ENCODE measurements at regions not wholly inside any gene's neighbourhood (a gene's known extent, or its start where the extent isn't known, plus 50 kb on each side); places are given as distances from the start of the nearest gene placed in this dataset.

DNA sequence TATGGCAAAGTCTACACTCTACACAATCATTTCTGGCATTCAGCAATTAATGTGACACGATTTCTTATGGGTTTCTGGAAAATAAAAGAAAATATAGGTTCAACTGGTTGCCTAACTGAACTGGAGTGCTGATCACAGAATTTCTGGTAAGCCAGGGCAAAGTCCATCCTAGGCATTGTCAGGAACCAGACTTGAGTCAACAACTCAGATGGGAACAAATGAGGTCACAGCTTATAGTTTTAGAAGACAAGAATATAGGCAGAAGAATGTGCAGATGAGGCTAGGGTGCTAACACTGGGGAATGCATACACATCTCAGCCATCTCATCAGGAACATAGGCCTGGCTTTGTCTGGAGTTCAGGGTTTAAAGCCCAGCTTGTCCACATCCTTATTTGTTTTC lies 317.2 kb upstream of the ID2 start:
- no peak overlapping the region for H3K27ac ChIP-seq (ENCODE audit: low read length)
- 100% methylated on average over 1 of the region's 1 CpG for WGBS (ENCODE audit: insufficient coverage)
- no peaks in the 10 kb centered on the region for H3K4me1 ChIP-seq (ENCODE audit: control insufficient read depth, insufficient read depth, low read length)
- no peaks in the 10 kb centered on the region for H3K27me3 ChIP-seq (ENCODE audit: control insufficient read depth, insufficient read depth, low read length)
- H3K36me3 ChIP-seq (ENCODE audit: control insufficient read depth, insufficient read depth, low read length) = no peaks in the 10 kb centered on the region
- H3K9me3 ChIP-seq (replicated peaks; ENCODE audit: control insufficient read depth, low read depth, low read length) = no peaks in the 10 kb centered on the region
- DNase-seq = no peak
- no peak overlapping the region for H3K4me3 ChIP-seq (ENCODE audit: low read length)

- Histone ChIP-seq H3K9me3 (replicated peaks; ENCODE audit: control insufficient read depth, low read depth, low read length) (no peaks in the 10 kb centered on the region), H3K4me1 (ENCODE audit: control insufficient read depth, insufficient read depth, low read length) (no peaks in the 10 kb centered on the region), H3K36me3 (ENCODE audit: control insufficient read depth, insufficient read depth, low read length) (no peaks in the 10 kb centered on the region), H3K27ac (ENCODE audit: low read length) (no peak overlapping the region), H3K27me3 (ENCODE audit: control insufficient read depth, insufficient read depth, low read length) (no peaks in the 10 kb centered on the region), H3K4me3 (ENCODE audit: low read length) (no peak overlapping the region)
- DNase-seq = no peak
- 84% methylated on average over 5 of the region's 16 CpGs for WGBS (ENCODE audit: insufficient coverage)
Observed at GRCh38 chr2:8365331-8365910, 316.4 kb upstream of the ID2 start.

DNA sequence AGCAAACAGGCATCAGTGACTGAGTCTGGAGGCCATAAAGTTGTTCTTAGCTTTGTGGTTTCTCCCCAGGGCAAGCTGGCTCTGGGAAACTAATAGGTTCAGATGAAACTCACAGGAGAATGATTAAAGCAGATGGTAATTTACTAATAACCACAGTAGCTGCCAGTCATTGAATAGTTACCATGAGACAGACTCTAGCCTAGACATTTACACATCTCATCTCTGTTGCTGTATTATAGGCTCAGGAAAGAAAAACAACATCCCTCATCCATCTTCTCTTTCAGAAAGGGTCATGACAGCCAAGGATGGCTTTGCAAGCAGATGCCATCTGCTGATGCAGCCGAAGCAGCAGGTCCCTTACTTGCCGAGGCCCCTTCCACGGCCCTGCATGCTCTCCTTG lies 314.0 kb upstream of the ID2 start:
- Histone ChIP-seq H3K4me3 (ENCODE audit: low read length) (no peak overlapping the region), H3K27me3 (ENCODE audit: control insufficient read depth, insufficient read depth, low read length) (no peaks in the 10 kb centered on the region), H3K27ac (ENCODE audit: low read length) (no peak overlapping the region), H3K4me1 (ENCODE audit: control insufficient read depth, insufficient read depth, low read length) (no peaks in the 10 kb centered on the region), H3K36me3 (ENCODE audit: control insufficient read depth, insufficient read depth, low read length) (no peaks in the 10 kb centered on the region), H3K9me3 (replicated peaks; ENCODE audit: control insufficient read depth, low read depth, low read length) (peaks cover 1% of the 10 kb centered on the region)
- no peak for DNase-seq
- 54% methylated on average over 3 of the region's 3 CpGs for WGBS (ENCODE audit: insufficient coverage)

GRCh38 chr2:8368463-8368862 lies 313.4 kb upstream of the ID2 start:
- H3K4me3 ChIP-seq (ENCODE audit: low read length) = no peak overlapping the region
- no peaks in the 10 kb centered on the region for H3K4me1 ChIP-seq (ENCODE audit: control insufficient read depth, insufficient read depth, low read length)

GRCh38 chr2:8369522-8369921 lies 312.3 kb upstream of the ID2 start:
- Histone ChIP-seq H3K27ac (ENCODE audit: low read length) (no peak overlapping the region), H3K27me3 (ENCODE audit: control insufficient read depth, insufficient read depth, low read length) (no peaks in the 10 kb centered on the region), H3K4me3 (ENCODE audit: low read length) (no peak overlapping the region), H3K36me3 (ENCODE audit: control insufficient read depth, insufficient read depth, low read length) (no peaks in the 10 kb centered on the region), H3K9me3 (replicated peaks; ENCODE audit: control insufficient read depth, low read depth, low read length) (peaks cover 3% of the 10 kb centered on the region), H3K4me1 (ENCODE audit: control insufficient read depth, insufficient read depth, low read length) (no peaks in the 10 kb centered on the region)
- 82% methylated on average over 7 of the region's 8 CpGs for WGBS (ENCODE audit: insufficient coverage)
- DNase-seq = no peak

More at GRCh38 chr2:8368463-8368862, 313.4 kb upstream of the ID2 start:
- no peaks in the 10 kb centered on the region for H3K27me3 ChIP-seq (ENCODE audit: control insufficient read depth, insufficient read depth, low read length)
- no peaks in the 10 kb centered on the region for H3K36me3 ChIP-seq (ENCODE audit: control insufficient read depth, insufficient read depth, low read length)
- DNase-seq = no peak
- H3K27ac ChIP-seq (ENCODE audit: low read length) = no peak overlapping the region
- 98% methylated on average over 4 of the region's 6 CpGs for WGBS (ENCODE audit: insufficient coverage)
- peaks cover 3% of the 10 kb centered on the region for H3K9me3 ChIP-seq (replicated peaks; ENCODE audit: control insufficient read depth, low read depth, low read length)

GRCh38 chr2:8370258-8370802 lies 311.5 kb upstream of the ID2 start:
- whole genome bisulfite sequencing (ENCODE audit: insufficient coverage) = 36% methylated on average over 2 of the region's 2 CpGs
- no peaks in the 10 kb centered on the region for H3K4me1 ChIP-seq (ENCODE audit: control insufficient read depth, insufficient read depth, low read length)
- no peak for DNase-seq

GRCh38 chr2:8371653-8372052 lies 310.2 kb upstream of the ID2 start:
- no peak for DNase-seq
- Histone ChIP-seq H3K9me3 (replicated peaks; ENCODE audit: control insufficient read depth, low read depth, low read length) (peaks cover 3% of the 10 kb centered on the region), H3K4me3 (ENCODE audit: low read length) (no peak overlapping the region), H3K27ac (ENCODE audit: low read length) (no peak overlapping the region), H3K27me3 (ENCODE audit: control insufficient read depth, insufficient read depth, low read length) (no peaks in the 10 kb centered on the region), H3K36me3 (ENCODE audit: control insufficient read depth, insufficient read depth, low read length) (no peaks in the 10 kb centered on the region), H3K4me1 (ENCODE audit: control insufficient read depth, insufficient read depth, low read length) (no peaks in the 10 kb centered on the region)
- WGBS (ENCODE audit: insufficient coverage) = no CpG with 5 or more reads among the region's 4 CpGs

More at GRCh38 chr2:8370258-8370802, 311.5 kb upstream of the ID2 start:
- peaks cover 3% of the 10 kb centered on the region for H3K9me3 ChIP-seq (replicated peaks; ENCODE audit: control insufficient read depth, low read depth, low read length)
- no peaks in the 10 kb centered on the region for H3K27me3 ChIP-seq (ENCODE audit: control insufficient read depth, insufficient read depth, low read length)
- H3K27ac ChIP-seq (ENCODE audit: low read length) = no peak overlapping the region
- no peak overlapping the region for H3K4me3 ChIP-seq (ENCODE audit: low read length)
- H3K36me3 ChIP-seq (ENCODE audit: control insufficient read depth, insufficient read depth, low read length) = no peaks in the 10 kb centered on the region

DNA sequence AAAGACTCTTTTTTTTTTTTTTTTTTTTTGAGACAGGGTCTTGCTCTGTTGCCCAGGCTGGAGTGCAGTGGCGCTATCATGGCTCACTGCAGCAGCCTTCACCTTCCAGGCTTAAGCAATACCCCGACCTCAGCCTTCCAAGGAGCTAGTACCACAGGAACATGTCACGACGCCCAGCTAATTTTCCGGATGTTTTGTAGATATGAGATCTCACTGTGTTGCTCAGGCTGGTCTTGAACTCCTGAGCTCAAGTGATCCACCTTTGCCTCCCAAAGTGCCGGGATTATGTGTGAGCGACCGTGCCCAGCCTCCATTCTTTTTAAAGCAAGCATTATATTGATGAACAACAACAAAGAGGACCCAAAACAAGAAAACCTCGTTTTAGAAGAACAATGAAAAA lies 307.1 kb upstream of the ID2 start:
- Histone ChIP-seq H3K4me3 (ENCODE audit: low read length) (no peak overlapping the region), H3K27ac (ENCODE audit: low read length) (no peak overlapping the region), H3K27me3 (ENCODE audit: control insufficient read depth, insufficient read depth, low read length) (no peaks in the 10 kb centered on the region), H3K36me3 (ENCODE audit: control insufficient read depth, insufficient read depth, low read length) (no peaks in the 10 kb centered on the region), H3K9me3 (replicated peaks; ENCODE audit: control insufficient read depth, low read depth, low read length) (peaks cover 3% of the 10 kb centered on the region), H3K4me1 (ENCODE audit: control insufficient read depth, insufficient read depth, low read length) (no peaks in the 10 kb centered on the region)
- 87% methylated on average over 2 of the region's 9 CpGs for WGBS (ENCODE audit: insufficient coverage)
- no peak for DNase-seq

- H3K9me3 ChIP-seq (replicated peaks; ENCODE audit: control insufficient read depth, low read depth, low read length) = peaks cover 3% of the 10 kb centered on the region
- 96% methylated on average over 5 of the region's 11 CpGs for WGBS (ENCODE audit: insufficient coverage)
- H3K27ac ChIP-seq (ENCODE audit: low read length) = no peak overlapping the region
- no peaks in the 10 kb centered on the region for H3K27me3 ChIP-seq (ENCODE audit: control insufficient read depth, insufficient read depth, low read length)
- peaks cover 4% of the 10 kb centered on the region for H3K4me1 ChIP-seq (ENCODE audit: control insufficient read depth, insufficient read depth, low read length)
- no peak overlapping the region for H3K4me3 ChIP-seq (ENCODE audit: low read length)
- no peak for DNase-seq
- H3K36me3 ChIP-seq (ENCODE audit: control insufficient read depth, insufficient read depth, low read length) = no peaks in the 10 kb centered on the region
Observed at GRCh38 chr2:8376603-8377410, 305.0 kb upstream of the ID2 start.

GRCh38 chr2:8378016-8378810 lies 303.6 kb upstream of the ID2 start:
- H3K4me3 ChIP-seq (ENCODE audit: low read length) = no peak overlapping the region
- H3K27me3 ChIP-seq (ENCODE audit: control insufficient read depth, insufficient read depth, low read length) = no peaks in the 10 kb centered on the region
- no peak for DNase-seq
- H3K9me3 ChIP-seq (replicated peaks; ENCODE audit: control insufficient read depth, low read depth, low read length) = no peaks in the 10 kb centered on the region
- H3K27ac ChIP-seq (ENCODE audit: low read length) = no peak overlapping the region
- H3K4me1 ChIP-seq (ENCODE audit: control insufficient read depth, insufficient read depth, low read length) = peaks cover 4% of the 10 kb centered on the region
- no peaks in the 10 kb centered on the region for H3K36me3 ChIP-seq (ENCODE audit: control insufficient read depth, insufficient read depth, low read length)
- 63% methylated on average over 3 of the region's 9 CpGs for WGBS (ENCODE audit: insufficient coverage)

Data from muscle of leg (tissue), 3 donors.